Activated CD4-positive, alpha-beta T cell treated with anti-CD3 and anti-CD28 coated beads, Interleukin-2, amount 10 ng/mL, durations not matched to agents 7 days and 5 days (primary cell): ENCODE measurements at regions not wholly inside any gene's neighbourhood (a gene's known extent, or its start where the extent isn't known, plus 50 kb on each side); places are given as distances from the start of the nearest gene placed in this dataset.

Experiments
- CTCF ChIA-PET: fragments of 350-600 bp; sonication (Branson Sonifier 250); formaldehyde crosslinking; loops from one replicate; lab custom pipeline; 2021; ENCODE audit warnings: antibody characterized with exemption; lab: Charles Lee
- POLR2A ChIA-PET: fragments of 350-600 bp; sonication (Branson Sonifier 250); formaldehyde crosslinking; loops from one replicate; lab custom pipeline; 2021; ENCODE audit warnings: antibody characterized with exemption; lab: Charles Lee
- DNase-seq: peaks from one replicate; pipeline ENCODE4 v3.0.0-alpha.2; 2020
- H3K27ac Mint-ChIP-seq: one replicate; pipeline ENCODE4 v1.8.0; 2021; ENCODE audit warnings: mild to moderate bottlenecking, moderate library complexity, mixed read lengths
- H3K27me3 Mint-ChIP-seq: one replicate; pipeline ENCODE4 v1.8.0; 2021; ENCODE audit warnings: mixed read lengths
- H3K36me3 Mint-ChIP-seq: one replicate; pipeline ENCODE4 v1.8.0; 2021; ENCODE audit warnings: low read depth, mixed read lengths
- H3K4me1 Mint-ChIP-seq: one replicate; pipeline ENCODE4 v1.8.0; 2021; ENCODE audit warnings: mixed read lengths
- H3K4me3 Mint-ChIP-seq: one replicate; pipeline ENCODE4 v1.8.0; 2021; ENCODE audit warnings: mild to moderate bottlenecking, moderate library complexity, mixed read lengths
- H3K9me3 Mint-ChIP-seq: one replicate; pipeline ENCODE4 v1.8.0; 2021; ENCODE audit warnings: mixed read lengths

- Mint-ChIP-seq H3K9me3 (no peaks in the 10 kb centered on the region), H3K36me3 (no peaks in the 10 kb centered on the region), H3K27me3 (no peaks in the 10 kb centered on the region), H3K4me3 (no peak overlapping the region), H3K27ac (no peak overlapping the region), H3K4me1 (no peaks in the 10 kb centered on the region)
- ChIA-PET CTCF (no interaction called here), POLR2A (no interaction called here)
- no peak for DNase-seq
Observed at GRCh38 chr2:58512878-58513277, 271.8 kb upstream of the FANCL start.

GRCh38 chr2:58508006-58508405 lies 266.9 kb upstream of the FANCL start:
- H3K27me3 Mint-ChIP-seq, result peaks cover 4% of the 10 kb centered on the region
- H3K36me3 Mint-ChIP-seq, result no peaks in the 10 kb centered on the region
- H3K27ac Mint-ChIP-seq, result no peak overlapping the region
- no peaks in the 10 kb centered on the region for H3K9me3 Mint-ChIP-seq
- no peak for DNase-seq
- ChIA-PET POLR2A (no interaction called here), CTCF (no interaction called here)
- no peak overlapping the region for H3K4me3 Mint-ChIP-seq
- H3K4me1 Mint-ChIP-seq, result no peaks in the 10 kb centered on the region

- DNase-seq, result no peak
- POLR2A ChIA-PET, result no interaction called here
Observed at GRCh38 chr2:58503918-58504317, 262.8 kb upstream of the FANCL start.

GRCh38 chr2:58502931-58503330 lies 261.8 kb upstream of the FANCL start:
- no peak for DNase-seq
- H3K27ac Mint-ChIP-seq, result no peak overlapping the region
- peaks cover 4% of the 10 kb centered on the region for H3K27me3 Mint-ChIP-seq
- ChIA-PET POLR2A (no interaction called here), CTCF (no interaction called here)
- H3K9me3 Mint-ChIP-seq, result no peaks in the 10 kb centered on the region
- H3K36me3 Mint-ChIP-seq, result no peaks in the 10 kb centered on the region
- no peak overlapping the region for H3K4me3 Mint-ChIP-seq
- H3K4me1 Mint-ChIP-seq, result no peaks in the 10 kb centered on the region

More at GRCh38 chr2:58503918-58504317, 262.8 kb upstream of the FANCL start:
- Mint-ChIP-seq H3K27ac (no peak overlapping the region), H3K36me3 (no peaks in the 10 kb centered on the region), H3K9me3 (no peaks in the 10 kb centered on the region), H3K4me1 (no peaks in the 10 kb centered on the region), H3K4me3 (no peak overlapping the region), H3K27me3 (peaks cover 4% of the 10 kb centered on the region)
- CTCF ChIA-PET, result no interaction called here

GRCh38 chr2:58501371-58502160 lies 260.4 kb upstream of the FANCL start:
- CTCF ChIA-PET, result no interaction called here

GRCh38 chr2:58497168-58497567 lies 256.0 kb upstream of the FANCL start:
- POLR2A ChIA-PET, result no interaction called here

More at GRCh38 chr2:58501371-58502160, 260.4 kb upstream of the FANCL start:
- Mint-ChIP-seq H3K27ac (no peak overlapping the region), H3K4me1 (no peaks in the 10 kb centered on the region), H3K36me3 (no peaks in the 10 kb centered on the region), H3K27me3 (peaks cover 4% of the 10 kb centered on the region), H3K9me3 (no peaks in the 10 kb centered on the region), H3K4me3 (no peak overlapping the region)
- no peak for DNase-seq
- POLR2A ChIA-PET, result no interaction called here

GRCh38 chr2:58495806-58496205 lies 254.7 kb upstream of the FANCL start:
- POLR2A ChIA-PET, result no interaction called here
- H3K9me3 Mint-ChIP-seq, result no peaks in the 10 kb centered on the region
- H3K4me1 Mint-ChIP-seq, result no peaks in the 10 kb centered on the region
- no peaks in the 10 kb centered on the region for H3K36me3 Mint-ChIP-seq
- no peaks in the 10 kb centered on the region for H3K27me3 Mint-ChIP-seq
- CTCF ChIA-PET, result no interaction called here
- H3K4me3 Mint-ChIP-seq, result no peak overlapping the region
- no peak for DNase-seq
- no peak overlapping the region for H3K27ac Mint-ChIP-seq

More at GRCh38 chr2:58497168-58497567, 256.0 kb upstream of the FANCL start:
- CTCF ChIA-PET, result no interaction called here
- Mint-ChIP-seq H3K9me3 (no peaks in the 10 kb centered on the region), H3K36me3 (no peaks in the 10 kb centered on the region), H3K27ac (no peak overlapping the region), H3K4me3 (no peak overlapping the region), H3K4me1 (no peaks in the 10 kb centered on the region), H3K27me3 (no peaks in the 10 kb centered on the region)
- no peak for DNase-seq

- H3K9me3 Mint-ChIP-seq, result no peaks in the 10 kb centered on the region
- DNase-seq, result no peak
- no peaks in the 10 kb centered on the region for H3K4me1 Mint-ChIP-seq
- H3K27ac Mint-ChIP-seq, result no peak overlapping the region
- H3K4me3 Mint-ChIP-seq, result no peak overlapping the region
- POLR2A ChIA-PET, result no interaction called here
- H3K27me3 Mint-ChIP-seq, result no peaks in the 10 kb centered on the region
- H3K36me3 Mint-ChIP-seq, result no peaks in the 10 kb centered on the region
- CTCF ChIA-PET, result no interaction called here
Observed at GRCh38 chr2:58494071-58494501, 253.0 kb upstream of the FANCL start.

GRCh38 chr2:58484629-58485028 lies 243.5 kb upstream of the FANCL start:
- H3K4me3 Mint-ChIP-seq, result no peak overlapping the region
- POLR2A ChIA-PET, result no interaction called here
- H3K4me1 Mint-ChIP-seq, result no peaks in the 10 kb centered on the region
- H3K36me3 Mint-ChIP-seq, result no peaks in the 10 kb centered on the region
- no peaks in the 10 kb centered on the region for H3K9me3 Mint-ChIP-seq
- H3K27ac Mint-ChIP-seq, result no peak overlapping the region
- CTCF ChIA-PET, result no interaction called here
- no peak for DNase-seq
- peaks cover 5% of the 10 kb centered on the region for H3K27me3 Mint-ChIP-seq

- H3K27me3 Mint-ChIP-seq, result peaks cover 5% of the 10 kb centered on the region
- H3K36me3 Mint-ChIP-seq, result no peaks in the 10 kb centered on the region
- no peak overlapping the region for H3K27ac Mint-ChIP-seq
- no peaks in the 10 kb centered on the region for H3K4me1 Mint-ChIP-seq
- POLR2A ChIA-PET, result no interaction called here
- DNase-seq, result no peak
- CTCF ChIA-PET, result no interaction called here
- no peaks in the 10 kb centered on the region for H3K9me3 Mint-ChIP-seq
- H3K4me3 Mint-ChIP-seq, result no peak overlapping the region
Observed at GRCh38 chr2:58484221-58484620, 243.1 kb upstream of the FANCL start.

- POLR2A ChIA-PET, result no interaction called here
- DNase-seq, result no peak
- Mint-ChIP-seq H3K36me3 (no peaks in the 10 kb centered on the region), H3K4me1 (no peaks in the 10 kb centered on the region), H3K27ac (no peak overlapping the region), H3K9me3 (no peaks in the 10 kb centered on the region), H3K27me3 (peaks cover 5% of the 10 kb centered on the region), H3K4me3 (no peak overlapping the region)
- CTCF ChIA-PET, result no interaction called here
Observed at GRCh38 chr2:58483307-58483706, 242.2 kb upstream of the FANCL start.

GRCh38 chr2:58481670-58482069 lies 240.5 kb upstream of the FANCL start:
- POLR2A ChIA-PET, result no interaction called here
- no peak overlapping the region for H3K4me3 Mint-ChIP-seq
- H3K27me3 Mint-ChIP-seq, result no peaks in the 10 kb centered on the region
- no peaks in the 10 kb centered on the region for H3K9me3 Mint-ChIP-seq
- no peak for DNase-seq
- CTCF ChIA-PET, result no interaction called here
- H3K4me1 Mint-ChIP-seq, result no peaks in the 10 kb centered on the region
- no peak overlapping the region for H3K27ac Mint-ChIP-seq
- H3K36me3 Mint-ChIP-seq, result no peaks in the 10 kb centered on the region

GRCh38 chr2:58480141-58480540 lies 239.0 kb upstream of the FANCL start:
- Mint-ChIP-seq H3K36me3 (no peaks in the 10 kb centered on the region), H3K4me3 (no peak overlapping the region), H3K4me1 (no peaks in the 10 kb centered on the region), H3K27me3 (no peaks in the 10 kb centered on the region), H3K9me3 (no peaks in the 10 kb centered on the region), H3K27ac (no peak overlapping the region)
- ChIA-PET CTCF (no interaction called here), POLR2A (no interaction called here)
- no peak for DNase-seq
